DMS 273 treated with DMSO at 0.1 percent for 48 hours (cell line): ENCODE measurements at regions not wholly inside any gene's neighbourhood (a gene's known extent, or its start where the extent isn't known, plus 50 kb on each side); places are given as distances from the start of the nearest gene placed in this dataset.

Source experiments
- DNase-seq: peaks from one replicate; lab custom pipeline; 2025; lab: John Stamatoyannopoulos, UW

DNA sequence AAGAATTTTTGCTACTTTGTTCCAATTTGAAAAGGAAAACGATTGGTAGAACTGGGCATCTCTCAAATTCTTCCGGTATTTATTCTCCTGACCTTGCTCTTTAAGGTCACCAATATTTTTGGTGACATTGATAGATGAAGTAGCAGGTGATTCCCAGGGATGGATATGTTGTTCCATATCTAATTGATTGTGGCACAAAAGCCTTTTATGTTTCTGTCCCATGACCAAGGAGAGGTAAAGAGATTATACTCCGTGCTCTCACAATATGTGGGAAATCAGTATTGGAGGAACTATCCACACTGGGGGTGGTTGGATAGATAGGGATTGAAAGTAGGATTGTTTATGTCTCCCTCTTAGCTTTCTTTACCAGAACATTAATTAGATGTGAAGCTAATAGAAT lies 61.7 kb upstream of the LRIG3 start:
- DNase-seq: no peak

DNA sequence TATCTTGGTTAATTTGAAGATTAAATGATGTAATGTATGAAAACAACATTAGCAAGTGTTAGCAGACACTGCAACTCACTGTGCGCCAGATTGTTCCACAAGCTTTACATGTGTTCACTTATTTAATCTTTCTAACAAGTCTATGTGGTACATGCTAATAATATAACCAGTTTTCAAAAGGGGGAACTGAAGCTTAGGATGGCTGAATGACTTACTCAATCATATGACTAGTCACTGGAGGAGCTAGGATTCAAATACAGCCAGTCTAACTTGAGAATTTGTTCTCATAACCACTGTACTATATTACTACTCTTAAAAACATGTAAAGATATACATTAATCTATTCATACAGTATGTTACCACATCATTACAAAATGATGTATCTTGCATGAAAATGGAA lies 60.5 kb upstream of the LRIG3 start:
- DNase-seq: no peak

DNA sequence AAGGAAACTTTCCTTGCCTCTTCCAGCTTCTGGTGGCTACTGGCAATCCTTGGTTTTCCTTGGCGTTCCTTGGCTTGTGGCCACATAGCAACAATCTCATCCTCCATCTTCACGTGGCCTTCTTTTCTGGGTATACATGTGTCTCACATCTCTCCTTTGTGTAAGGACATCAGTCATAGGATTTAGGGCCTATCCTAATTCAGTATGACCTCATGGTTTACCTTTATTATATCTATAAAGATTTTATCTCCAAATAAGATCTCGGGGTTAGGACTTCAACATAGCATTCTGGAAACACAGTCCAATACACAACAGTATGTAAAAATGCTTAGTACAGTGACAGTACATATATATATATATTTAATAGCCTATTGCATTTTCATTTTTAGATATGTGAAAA lies 58.4 kb upstream of the LRIG3 start:
- no peak for DNase-seq

DNA sequence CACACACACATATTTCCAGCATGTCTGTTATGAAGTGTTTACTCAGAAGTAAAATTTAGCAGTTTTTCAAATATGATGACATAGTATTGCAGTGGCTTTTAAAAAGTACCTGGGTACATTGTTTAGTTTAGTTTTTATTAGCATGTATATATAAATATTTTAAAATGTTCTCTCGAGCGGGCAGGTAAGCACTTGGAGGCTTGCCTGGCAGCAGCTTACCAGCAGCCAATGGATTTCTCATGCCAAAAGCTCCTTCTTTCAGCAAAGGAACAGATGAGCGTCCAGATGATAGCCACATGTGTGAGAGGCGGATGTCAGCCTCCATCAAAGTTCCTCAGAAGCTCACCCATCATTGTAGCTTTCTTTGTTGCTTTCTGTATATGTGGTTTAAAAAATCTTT lies 57.2 kb upstream of the LRIG3 start:
- no peak for DNase-seq

DNA sequence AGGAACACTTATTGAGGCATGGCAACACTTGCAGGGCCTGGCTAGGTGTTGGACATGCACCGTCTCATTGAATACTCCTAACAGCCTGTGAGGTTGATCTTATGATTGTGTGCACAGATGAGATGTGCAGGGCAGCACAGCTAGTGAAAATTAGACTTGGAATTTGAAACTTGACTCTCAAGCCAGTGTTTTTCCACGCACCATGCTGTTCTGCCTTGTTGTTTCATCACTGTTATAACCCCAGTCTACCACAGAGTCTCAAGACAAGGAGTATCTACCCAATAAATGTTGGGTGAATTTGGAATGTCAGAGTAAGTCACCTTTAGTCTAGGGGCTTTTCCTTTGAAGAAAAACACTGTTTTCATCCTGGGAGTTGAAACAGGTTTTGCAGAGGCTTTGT lies 55.8 kb upstream of the LRIG3 start:
- DNase-seq: no peak
